H1 (cell line): ENCODE measurements at regions not wholly inside any gene's neighbourhood (a gene's known extent, or its start where the extent isn't known, plus 50 kb on each side); places are given as distances from the start of the nearest gene placed in this dataset.

Experiments used
- CTCF ChIP-seq, 3 experiments: IDR thresholded peaks; 1 replicate in 2 of 3; 2 replicates in 1 of 3; pipeline versions ENCODE4 v1.5.1 to v1.6.1; 2011; ENCODE audit warnings: low read length in 3 of 3, mild to moderate bottlenecking in 3 of 3, inconsistent platforms in 2 of 3, low read depth in 1 of 3, moderate library complexity in 1 of 3; ENCODE audit not compliant: insufficient read depth in 1 of 3; ENCODE audit errors: control extremely low read depth in 1 of 3
- JUN ChIP-seq: IDR thresholded peaks from 2 replicates; pipeline ENCODE4 v1.6.1; 2011; ENCODE audit warnings: low read depth, mild to moderate bottlenecking, improper control_type of control experiment, low read length
- POLR2A ChIP-seq, 2 experiments: IDR thresholded peaks; 1 replicate in 1 of 2; 2 replicates in 1 of 2; pipeline ENCODE4 v1.6.1; 2011; ENCODE audit warnings: low read depth in 2 of 2, low read length in 2 of 2, mild to moderate bottlenecking in 2 of 2; ENCODE audit errors: control extremely low read depth in 1 of 2

GRCh38 chr3:81027344-81027743 is 734.1 kb downstream of the GBE1 start:
- no peak for TF ChIP-seq CTCF (IDR thresholded peaks at IDR 0.05; ENCODE audit: control extremely low read depth in 1 of 3, insufficient read depth in 1 of 3, low read depth in 1 of 3, low read length in 3 of 3)
- no peak for TF ChIP-seq JUN
- TF ChIP-seq POLR2A (IDR thresholded peaks at IDR 0.05; ENCODE audit: control extremely low read depth in 1 of 2, low read depth in 2 of 2, low read length in 2 of 2), result no peak
